ENCODE measurements at regions not wholly inside any gene's neighbourhood (a gene's known extent, or its start where the extent isn't known, plus 50 kb on each side); places are given as distances from the start of the nearest gene placed in this dataset.

DNA sequence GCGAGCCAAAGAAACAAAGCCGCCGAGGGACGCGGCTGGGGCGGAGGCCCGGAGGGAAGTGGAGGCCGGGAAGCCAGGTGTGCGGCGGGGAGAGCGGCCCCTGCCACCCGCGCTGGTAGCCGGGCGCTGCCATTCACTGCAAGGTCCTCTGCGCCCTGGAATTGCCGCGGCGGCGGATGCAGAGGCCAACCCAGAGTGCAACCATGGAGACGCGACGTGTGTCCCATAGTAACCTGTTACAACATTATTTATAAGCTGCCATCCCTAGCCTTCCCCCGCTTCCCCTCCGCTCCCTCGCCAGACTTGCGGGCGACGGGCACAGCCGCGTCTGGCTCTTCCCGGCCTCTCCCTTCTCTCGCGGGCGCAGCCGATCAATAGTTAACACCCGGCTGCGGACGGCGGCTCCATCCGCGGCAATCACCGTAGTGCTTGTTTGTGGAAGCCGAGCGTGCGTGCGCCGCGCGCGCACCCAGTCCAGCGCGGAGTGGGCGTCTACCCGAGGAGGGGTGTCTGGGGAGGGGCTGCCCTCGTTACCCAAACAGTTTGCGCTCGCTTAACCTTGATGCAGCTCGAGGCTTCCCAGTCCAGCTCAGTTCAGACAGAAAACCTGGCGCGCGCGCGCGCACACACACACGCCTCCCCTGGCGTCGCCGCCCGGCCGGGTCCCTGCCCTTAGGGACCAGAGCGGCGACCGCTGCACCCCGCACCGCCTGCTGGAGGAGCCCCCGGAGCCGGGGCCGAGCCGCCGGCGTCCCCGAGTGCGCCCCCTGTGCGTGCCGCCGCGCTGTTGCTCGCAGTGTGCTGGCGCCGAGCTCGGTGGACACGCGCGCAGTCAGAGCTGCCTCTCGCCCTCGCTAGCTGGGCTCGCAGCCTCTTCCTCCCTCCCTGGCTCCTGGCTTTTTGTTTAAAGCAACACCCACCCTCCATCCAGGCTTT, 165.4 kb upstream of the DPP6 start:
- H3K27ac ChIP-seq = no peak overlapping the region
- no peak for DNase-seq (ENCODE audit: low read depth, low spot score)

GRCh38 chr7:153887749-153888569, 164.2 kb upstream of the DPP6 start:
- no peak overlapping the region for H3K27ac ChIP-seq

DNA sequence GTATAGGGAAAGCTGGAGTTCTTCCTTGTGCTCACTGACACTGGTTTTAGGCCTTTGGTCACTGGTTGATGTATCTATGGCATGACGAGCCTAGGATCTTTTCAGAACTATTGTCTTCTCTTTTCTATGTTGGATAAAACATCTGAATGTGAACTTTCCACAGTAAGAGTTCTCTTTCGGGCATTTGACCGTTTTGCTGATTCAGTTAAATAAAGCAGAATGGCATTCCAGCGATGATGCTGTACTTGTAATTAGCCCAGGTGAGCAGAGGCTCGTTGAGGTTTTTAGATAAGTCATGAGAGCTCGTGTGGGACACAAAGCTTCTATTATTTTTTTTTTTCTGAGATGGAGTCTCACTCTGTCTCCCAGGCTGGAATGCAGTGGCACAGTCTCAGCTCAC, 160.2 kb upstream of the DPP6 start:
- DNase-seq (ENCODE audit: low read depth, low spot score) = no peak

More at GRCh38 chr7:153887749-153888569, 164.2 kb upstream of the DPP6 start:
- no peak for DNase-seq (ENCODE audit: low read depth, low spot score)

GRCh38 chr7:153902862-153903261, 149.3 kb upstream of the DPP6 start:
- no peak for DNase-seq (ENCODE audit: low read depth, low spot score)
- H3K27ac ChIP-seq = no peak overlapping the region

More for the DNA sequence above, 160.2 kb upstream of the DPP6 start:
- H3K27ac ChIP-seq = no peak overlapping the region

- H3K27ac ChIP-seq = no peak overlapping the region
- no peak for DNase-seq (ENCODE audit: low read depth, low spot score)
Measured at GRCh38 chr7:153912211-153912610, 140.0 kb upstream of the DPP6 start.

DNA sequence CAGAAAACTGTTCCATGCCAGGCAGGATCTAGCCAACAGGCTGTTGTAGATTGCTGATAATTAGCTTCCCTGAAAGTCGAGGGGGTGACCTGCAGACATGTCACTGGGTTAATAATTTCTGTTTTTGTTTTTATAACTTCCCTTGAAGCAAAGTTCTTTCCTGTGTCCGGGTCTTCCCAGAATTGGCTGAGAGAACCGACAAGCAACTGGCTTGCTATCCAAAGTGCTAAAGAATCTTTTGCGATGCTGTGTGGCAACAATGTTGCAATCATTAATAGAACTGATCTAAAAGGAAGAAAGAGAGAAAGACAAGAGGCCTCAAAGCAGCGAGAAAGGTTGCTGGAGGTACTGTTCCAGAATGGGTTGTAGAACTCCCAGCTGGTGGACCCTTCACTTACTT, 132.1 kb upstream of the DPP6 start:
- H3K27ac ChIP-seq = no peak overlapping the region
- DNase-seq (ENCODE audit: low read depth, low spot score) = no peak

GRCh38 chr7:153920897-153921296, 131.3 kb upstream of the DPP6 start:
- H3K27ac ChIP-seq = no peak overlapping the region
- DNase-seq (ENCODE audit: low read depth, low spot score) = no peak

GRCh38 chr7:153921408-153921807, 130.8 kb upstream of the DPP6 start:
- no peak for DNase-seq (ENCODE audit: low read depth, low spot score)
- no peak overlapping the region for H3K27ac ChIP-seq

DNA sequence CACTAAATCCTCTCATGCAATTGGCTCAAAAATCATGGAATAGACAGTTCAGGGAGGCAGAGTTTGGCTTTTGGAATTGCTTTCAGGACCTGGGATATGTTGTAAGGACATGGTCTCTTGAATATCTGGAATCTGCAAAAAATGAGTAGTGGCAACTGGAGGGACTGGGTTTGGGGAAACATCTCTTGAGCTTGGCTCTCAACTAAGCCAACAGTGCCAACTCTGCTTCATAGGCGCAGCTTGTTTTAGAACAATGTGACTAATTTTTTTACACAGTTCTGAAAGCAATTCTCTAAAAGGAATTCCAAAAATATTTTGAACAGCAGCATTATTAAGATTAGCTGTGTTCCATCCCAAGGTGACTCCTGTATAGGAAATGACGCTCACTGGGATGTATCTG, 121.5 kb upstream of the DPP6 start:
- H3K27ac ChIP-seq = no peak overlapping the region
- DNase-seq (ENCODE audit: low read depth, low spot score) = no peak

GRCh38 chr7:153934048-153934447, 118.2 kb upstream of the DPP6 start:
- H3K27ac ChIP-seq = no peak overlapping the region
- DNase-seq (ENCODE audit: low read depth, low spot score) = no peak

- no peak for DNase-seq (ENCODE audit: low read depth, low spot score)
- no peak overlapping the region for H3K27ac ChIP-seq
Measured at GRCh38 chr7:153934629-153935028, 117.6 kb upstream of the DPP6 start.

- H3K27ac ChIP-seq = no peak overlapping the region
- no peak for DNase-seq (ENCODE audit: low read depth, low spot score)
Measured at GRCh38 chr7:153935095-153935494, 117.1 kb upstream of the DPP6 start.

- DNase-seq (ENCODE audit: low read depth, low spot score) = no peak
- no peak overlapping the region for H3K27ac ChIP-seq
Measured at GRCh38 chr7:153938451-153938850, 113.7 kb upstream of the DPP6 start.

- DNase-seq (ENCODE audit: low read depth, low spot score) = no peak
- H3K27ac ChIP-seq = no peak overlapping the region
Measured at GRCh38 chr7:153939177-153939576, 113.0 kb upstream of the DPP6 start.

GRCh38 chr7:153939654-153940053, 112.5 kb upstream of the DPP6 start:
- DNase-seq (ENCODE audit: low read depth, low spot score) = no peak
- no peak overlapping the region for H3K27ac ChIP-seq

GRCh38 chr7:153941061-153941460, 111.1 kb upstream of the DPP6 start:
- DNase-seq (ENCODE audit: low read depth, low spot score) = no peak
- H3K27ac ChIP-seq = no peak overlapping the region

- DNase-seq (ENCODE audit: low read depth, low spot score) = no peak
- no peak overlapping the region for H3K27ac ChIP-seq
Measured at GRCh38 chr7:153942036-153942435, 110.2 kb upstream of the DPP6 start.

DNA sequence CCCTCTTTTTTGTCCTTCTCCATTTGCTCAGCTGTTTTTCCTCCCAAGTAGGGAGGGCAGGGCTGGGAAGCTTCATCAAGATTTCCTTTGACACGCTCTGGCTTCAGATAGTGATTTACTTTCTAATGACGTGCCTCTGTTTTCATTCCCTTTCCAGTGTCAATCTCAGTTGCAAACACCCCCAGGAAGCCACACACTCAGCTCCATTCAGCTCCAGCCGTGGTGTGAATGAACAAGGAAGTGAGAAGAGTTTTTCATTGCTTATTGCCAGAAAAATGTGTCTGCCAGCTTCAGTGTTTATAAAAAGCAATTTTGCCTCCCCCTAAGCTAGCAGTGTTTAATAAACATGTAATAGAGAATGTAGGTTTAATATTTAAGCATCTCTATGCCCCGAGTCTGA, 108.7 kb upstream of the DPP6 start:
- no peak overlapping the region for H3K27ac ChIP-seq
- DNase-seq (ENCODE audit: low read depth, low spot score) = no peak

DNA sequence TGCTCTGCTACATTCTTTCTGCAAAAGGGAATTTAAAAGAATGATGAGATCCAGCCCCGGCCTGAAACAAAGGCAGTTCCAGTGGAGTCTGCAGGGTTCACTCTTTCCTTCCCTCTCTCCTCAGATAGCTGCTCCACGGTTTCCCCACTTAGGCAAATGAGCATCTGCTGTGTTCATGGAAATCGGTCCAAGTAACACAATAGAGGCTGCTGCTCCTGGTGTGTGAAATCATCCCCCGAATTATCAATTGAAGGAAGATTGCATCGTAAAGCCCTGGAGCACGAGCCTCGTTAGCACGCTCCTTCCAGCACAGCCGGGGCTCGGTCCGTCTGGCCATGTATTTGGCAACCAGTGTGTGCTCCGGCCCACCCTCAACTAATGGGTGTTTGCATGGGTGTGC, 108.3 kb upstream of the DPP6 start:
- H3K27ac ChIP-seq = no peak overlapping the region
- DNase-seq (ENCODE audit: low read depth, low spot score) = no peak

GRCh38 chr7:153948060-153948459, 104.1 kb upstream of the DPP6 start:
- no peak overlapping the region for H3K27ac ChIP-seq
- no peak for DNase-seq (ENCODE audit: low read depth, low spot score)

DNA sequence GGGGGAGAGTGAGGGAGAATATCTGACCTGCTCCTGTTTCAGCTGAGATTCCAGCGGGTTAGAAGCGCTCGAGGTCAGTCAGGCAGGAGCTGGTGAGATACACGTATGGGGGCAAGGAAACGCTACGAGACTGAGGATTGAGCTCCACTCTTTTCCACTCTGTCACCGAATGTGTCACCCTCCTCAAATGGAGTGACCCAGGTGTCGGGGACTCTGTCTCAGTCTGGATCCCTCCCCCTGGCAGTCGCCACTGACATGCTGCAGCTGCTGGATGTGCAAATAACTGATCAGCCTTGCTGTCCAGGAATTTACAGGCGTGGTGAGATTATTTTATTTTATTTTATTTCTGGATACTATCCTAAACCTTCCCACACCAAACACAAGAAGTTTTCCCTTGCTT, 100.9 kb upstream of the DPP6 start:
- DNase-seq (ENCODE audit: low read depth, low spot score) = no peak
- H3K27ac ChIP-seq = no peak overlapping the region
